ENCODE measurements at regions not wholly inside any gene's neighbourhood (a gene's known extent, or its start where the extent isn't known, plus 50 kb on each side); places are given as distances from the start of the nearest gene placed in this dataset.

- Histone ChIP-seq H3K27ac (ENCODE audit: low read depth, low read length) (no peak overlapping the region), H3K4me3 (replicated peaks in 1 of 2; ENCODE audit: low read depth in 1 of 2, low read length in 2 of 2) (no peak overlapping the region), H4K20me1 (ENCODE audit: insufficient read depth) (no peaks in the 10 kb centered on the region), H3K79me2 (ENCODE audit: insufficient read depth, low read length) (no peaks in the 10 kb centered on the region), H3K36me3 (ENCODE audit: control insufficient read depth in 1 of 2, insufficient read depth in 2 of 2, low read length in 2 of 2) (no peaks in the 10 kb centered on the region), H3K27me3 (ENCODE audit: insufficient read depth, low read length) (peaks cover 47% of the 10 kb centered on the region), H3K9me3 (ENCODE audit: control insufficient read depth in 1 of 2, insufficient read depth in 1 of 2, low read depth in 1 of 2, low read length in 2 of 2) (no peaks in the 10 kb centered on the region), H3K9me2 (ENCODE audit: insufficient read depth) (no peaks in the 10 kb centered on the region), H3K4me1 (ENCODE audit: control insufficient read depth in 1 of 2, insufficient read depth in 2 of 2, low read length in 2 of 2) (no peaks in the 10 kb centered on the region), H3K9ac (ENCODE audit: low read length) (no peak overlapping the region), H3K4me2 (ENCODE audit: low read length) (no peak overlapping the region), H2AFZ (ENCODE audit: low read depth, low read length, poor library complexity, severe bottlenecking) (no peak overlapping the region)
- ChIA-PET CTCF (no interaction called here), POLR2A (no interaction called here), RAD21 (ENCODE audit: low non-redundant PET in 1 of 2, low total read pairs in 2 of 2, uncharacterized antibody in 2 of 2, unreplicated experiment in 2 of 2) (no interaction called here)
- ATAC-seq = no peak
- BruUV-seq (replicated peaks) = no TSS peak
- intact Hi-C loops (cut with micrococcal nuclease) = no loop called here
- TF ChIP-seq SRF (IDR thresholded peaks at IDR 0.05; ENCODE audit: low read depth) (no peak), CBX3 (IDR thresholded peaks at IDR 0.05; ENCODE audit: low read depth) (no peak), REST (IDR thresholded peaks at IDR 0.05; ENCODE audit: low read depth) (no peak), POLR2AphosphoS5 (IDR thresholded peaks at IDR 0.05; ENCODE audit: low read depth, low read length) (no peak), ZFX (IDR thresholded peaks at IDR 0.05) (no peak), ELF1 (IDR thresholded peaks at IDR 0.05; ENCODE audit: borderline replicate concordance, low read depth) (no peak), SP1 (IDR thresholded peaks at IDR 0.05; ENCODE audit: low read depth) (no peak), EGR1 (IDR thresholded peaks at IDR 0.05; ENCODE audit: low read depth) (no peak), CTCF (IDR thresholded peaks at IDR 0.05 in 2 of 3, conservative IDR thresholded peaks at IDR 0.05 in 1 of 3; ENCODE audit: borderline replicate concordance in 1 of 3, insufficient read depth in 1 of 3, low read depth in 2 of 3, low read length in 2 of 3) (no peak), TCF7L2 (IDR thresholded peaks at IDR 0.05; ENCODE audit: borderline replicate concordance, extremely low read depth, insufficient read depth, insufficient read length) (no peak), RAD21 (IDR thresholded peaks at IDR 0.05; ENCODE audit: low read depth) (no peak), YY1 (IDR thresholded peaks at IDR 0.05; ENCODE audit: extremely low read depth, insufficient replicate concordance, low read depth, low read length) (no peak), SIN3A (IDR thresholded peaks at IDR 0.05; ENCODE audit: low read depth) (no peak), ZBTB33 (IDR thresholded peaks at IDR 0.05; ENCODE audit: extremely low read depth, insufficient replicate concordance, low read length) (no peak), JUND (IDR thresholded peaks at IDR 0.05) (no peak), EZH2phosphoT487 (IDR thresholded peaks at IDR 0.05; ENCODE audit: borderline replicate concordance) (no peak), MAX (IDR thresholded peaks at IDR 0.05) (no peak)
- DNase-seq (ENCODE audit: low read depth, low spot score) = no peak
Measured at GRCh38 chr12:3975652-3976051, 102.5 kb upstream of the PARP11 start.

Measured in HCT116 (cell line).